ENCODE measurements at regions not wholly inside any gene's neighbourhood (a gene's known extent, or its start where the extent isn't known, plus 50 kb on each side); places are given as distances from the start of the nearest gene placed in this dataset.

GRCh38 chr4:38317041-38317674 is 346.8 kb upstream of the KLF3 start:
- ATAC-seq (ENCODE audit: low read depth): no peak
- Mint-ChIP-seq H3K4me3 (no peak overlapping the region), H3K4me1 (peaks cover 13% of the 10 kb centered on the region), H3K27ac (no peak overlapping the region), H3K27me3 (no peaks in the 10 kb centered on the region), H3K36me3 (no peaks in the 10 kb centered on the region), H3K9me3 (peaks cover under 1% of the 10 kb centered on the region)
- DNase-seq (ENCODE audit: low spot score in 2 of 2): no peak

GRCh38 chr4:38318737-38319455 is 345.1 kb upstream of the KLF3 start:
- peak; percentile 80 for ATAC-seq (ENCODE audit: low read depth)
- peak; percentile 30 to 37 for DNase-seq (ENCODE audit: low spot score in 2 of 2)
- peak overlapping the region; percentile 80 for H3K4me3 Mint-ChIP-seq
- H3K27me3 Mint-ChIP-seq: no peaks in the 10 kb centered on the region
- peaks cover 2% of the 10 kb centered on the region for H3K9me3 Mint-ChIP-seq
- H3K27ac Mint-ChIP-seq: peak overlapping the region; percentile 88
- peaks cover 13% of the 10 kb centered on the region for H3K4me1 Mint-ChIP-seq
- H3K36me3 Mint-ChIP-seq: no peaks in the 10 kb centered on the region

- Mint-ChIP-seq H3K27me3 (no peaks in the 10 kb centered on the region), H3K4me3 (peak overlapping the region; percentile 80), H3K36me3 (no peaks in the 10 kb centered on the region), H3K27ac (peak overlapping the region; percentile 88), H3K4me1 (peaks cover 11% of the 10 kb centered on the region), H3K9me3 (peaks cover 3% of the 10 kb centered on the region)
- peak; percentile 51 for ATAC-seq (ENCODE audit: low read depth)
- DNase-seq (ENCODE audit: low spot score in 2 of 2): peak; percentile 78 to 87
These were observed 344.3 kb upstream of the KLF3 start for GRCh38 chr4:38319456-38320342.

DNA sequence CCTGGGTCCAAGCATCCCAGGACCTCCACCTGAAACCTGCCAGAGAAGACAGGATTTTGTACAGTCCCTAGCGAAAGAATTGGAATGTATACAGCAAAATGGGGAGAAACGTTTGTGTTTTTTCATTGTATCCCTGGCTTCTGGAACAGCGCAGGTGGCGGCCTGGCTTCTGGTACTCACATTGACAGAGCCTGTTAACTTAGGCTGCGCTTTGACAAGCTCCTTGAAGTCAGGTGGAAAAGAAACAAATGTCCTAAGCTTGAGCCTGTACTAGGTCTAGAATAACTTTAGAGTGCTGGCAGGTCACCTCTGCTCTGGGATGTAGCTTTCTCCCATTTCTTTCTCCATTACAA is 343.7 kb upstream of the KLF3 start:
- Mint-ChIP-seq H3K36me3 (no peaks in the 10 kb centered on the region), H3K9me3 (peaks cover 3% of the 10 kb centered on the region), H3K27me3 (no peaks in the 10 kb centered on the region), H3K4me1 (peaks cover 11% of the 10 kb centered on the region), H3K4me3 (no peak overlapping the region), H3K27ac (peak overlapping the region; percentile 15)
- ATAC-seq (ENCODE audit: low read depth) (no peak), DNase-seq (ENCODE audit: low spot score in 2 of 2) (no peak)

DNA sequence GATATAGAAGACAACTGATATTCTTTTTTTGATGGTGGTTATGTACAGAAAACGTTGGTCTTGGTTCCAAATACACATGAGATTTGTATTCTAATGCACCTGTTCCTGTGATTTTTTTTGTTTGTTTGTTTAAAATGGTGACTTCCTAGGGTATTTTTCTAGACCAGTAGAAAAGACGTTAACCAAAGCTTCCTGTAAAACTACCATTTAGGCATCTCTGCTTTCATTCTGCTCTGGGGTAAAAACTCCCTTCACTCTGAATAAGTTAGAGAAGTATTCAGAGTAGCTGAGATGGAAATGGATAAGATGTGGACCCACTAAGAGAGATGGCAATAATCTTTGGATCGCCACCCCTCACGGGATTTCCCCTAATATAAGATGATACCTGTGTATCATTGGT is 343.2 kb upstream of the KLF3 start:
- peaks cover 11% of the 10 kb centered on the region for H3K4me1 Mint-ChIP-seq
- peak overlapping the region; percentile 15 for H3K27ac Mint-ChIP-seq
- no peak for ATAC-seq (ENCODE audit: low read depth)
- no peak for DNase-seq (ENCODE audit: low spot score in 2 of 2)
- no peaks in the 10 kb centered on the region for H3K36me3 Mint-ChIP-seq
- H3K9me3 Mint-ChIP-seq: peaks cover 3% of the 10 kb centered on the region
- no peaks in the 10 kb centered on the region for H3K27me3 Mint-ChIP-seq
- no peak overlapping the region for H3K4me3 Mint-ChIP-seq

GRCh38 chr4:38322714-38323113 is 341.3 kb upstream of the KLF3 start:
- no peaks in the 10 kb centered on the region for H3K27me3 Mint-ChIP-seq
- H3K9me3 Mint-ChIP-seq: peaks cover 5% of the 10 kb centered on the region
- no peak for ATAC-seq (ENCODE audit: low read depth)
- H3K4me1 Mint-ChIP-seq: peaks cover 11% of the 10 kb centered on the region
- no peak for DNase-seq (ENCODE audit: low spot score in 2 of 2)
- no peaks in the 10 kb centered on the region for H3K36me3 Mint-ChIP-seq
- H3K27ac Mint-ChIP-seq: no peak overlapping the region
- H3K4me3 Mint-ChIP-seq: no peak overlapping the region

GRCh38 chr4:38323141-38323641 is 340.8 kb upstream of the KLF3 start:
- Mint-ChIP-seq H3K4me1 (peaks cover 9% of the 10 kb centered on the region), H3K4me3 (no peak overlapping the region), H3K27me3 (no peaks in the 10 kb centered on the region), H3K9me3 (peaks cover 5% of the 10 kb centered on the region), H3K27ac (no peak overlapping the region), H3K36me3 (no peaks in the 10 kb centered on the region)
- ATAC-seq (ENCODE audit: low read depth) (no peak), DNase-seq (ENCODE audit: low spot score in 2 of 2) (no peak)

DNA sequence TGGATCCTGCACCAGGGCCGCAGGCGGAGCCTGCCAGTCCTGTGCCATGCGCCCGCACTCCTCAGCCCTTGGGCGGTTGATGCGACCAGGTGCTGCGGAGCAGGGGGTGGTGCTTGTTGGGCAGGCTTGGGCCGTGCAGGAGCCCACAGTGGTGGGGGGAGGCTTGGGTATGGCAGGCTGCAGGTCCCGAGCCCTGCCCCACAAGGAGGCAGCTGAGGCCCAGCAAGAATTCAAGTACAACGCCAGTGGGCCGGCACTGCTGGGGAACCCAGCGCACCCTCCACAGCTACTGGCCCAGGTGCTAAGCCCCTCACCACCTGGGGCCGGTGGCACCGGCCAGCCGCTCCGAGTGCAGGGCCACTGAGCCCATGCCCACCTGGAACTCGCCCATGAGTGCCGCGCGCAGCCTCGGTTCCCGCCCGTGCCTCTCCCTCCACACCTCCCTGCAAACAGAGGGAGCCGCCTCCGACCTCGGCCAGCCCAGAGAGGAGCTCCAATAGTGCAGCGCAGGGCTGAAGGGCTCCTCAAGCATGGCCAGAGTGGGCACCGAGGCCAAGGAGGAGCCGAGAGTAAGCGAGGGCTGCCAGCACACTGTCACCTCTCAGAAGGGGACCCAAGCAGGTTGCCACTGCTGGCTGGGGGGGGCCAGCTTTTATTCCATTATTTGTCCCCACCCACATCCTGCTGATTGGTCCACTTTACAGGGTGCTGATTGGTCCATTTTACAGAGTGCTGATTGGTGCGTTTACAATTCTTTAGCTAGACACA is 339.0 kb upstream of the KLF3 start:
- Mint-ChIP-seq H3K9me3 (peaks cover 5% of the 10 kb centered on the region), H3K27ac (no peak overlapping the region), H3K4me3 (no peak overlapping the region), H3K4me1 (peaks cover 6% of the 10 kb centered on the region), H3K27me3 (no peaks in the 10 kb centered on the region), H3K36me3 (no peaks in the 10 kb centered on the region)
- no peak for DNase-seq (ENCODE audit: low spot score in 2 of 2)
- ATAC-seq (ENCODE audit: low read depth): no peak

GRCh38 chr4:38325629-38325913 is 338.4 kb upstream of the KLF3 start:
- H3K4me3 Mint-ChIP-seq: no peak overlapping the region
- no peaks in the 10 kb centered on the region for H3K27me3 Mint-ChIP-seq
- peaks cover 6% of the 10 kb centered on the region for H3K4me1 Mint-ChIP-seq
- no peaks in the 10 kb centered on the region for H3K36me3 Mint-ChIP-seq
- peaks cover 5% of the 10 kb centered on the region for H3K9me3 Mint-ChIP-seq
- DNase-seq (ENCODE audit: low spot score in 2 of 2) (no peak), ATAC-seq (ENCODE audit: low read depth) (no peak)
- no peak overlapping the region for H3K27ac Mint-ChIP-seq

DNA sequence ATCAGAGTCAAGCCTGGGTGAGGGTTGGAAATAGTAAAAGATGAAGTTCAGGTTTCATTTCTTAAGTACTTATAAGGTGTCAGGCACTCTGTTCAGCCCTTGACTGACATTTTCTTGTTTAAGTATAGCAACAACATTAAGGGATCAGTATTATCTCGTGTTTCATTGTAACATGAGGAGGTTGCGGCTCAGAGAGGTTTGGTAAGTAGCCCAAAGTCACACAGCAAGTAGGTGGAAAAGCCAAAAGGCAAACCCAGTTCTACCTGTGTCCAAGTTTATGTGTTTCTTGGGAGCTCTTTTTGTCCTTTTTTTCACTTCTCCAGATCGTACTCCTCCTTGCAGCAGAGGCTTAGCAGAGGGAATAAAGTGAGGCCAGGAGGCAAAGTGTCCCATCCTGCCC is 337.5 kb upstream of the KLF3 start:
- H3K27ac Mint-ChIP-seq: no peak overlapping the region

GRCh38 chr4:38327174-38327573 is 336.8 kb upstream of the KLF3 start:
- DNase-seq (ENCODE audit: low spot score in 2 of 2): no peak
- no peak overlapping the region for H3K4me3 Mint-ChIP-seq
- H3K27ac Mint-ChIP-seq: no peak overlapping the region
- peaks cover 5% of the 10 kb centered on the region for H3K9me3 Mint-ChIP-seq
- peaks cover 6% of the 10 kb centered on the region for H3K4me1 Mint-ChIP-seq
- no peaks in the 10 kb centered on the region for H3K36me3 Mint-ChIP-seq
- no peak for ATAC-seq (ENCODE audit: low read depth)
- no peaks in the 10 kb centered on the region for H3K27me3 Mint-ChIP-seq

More for the DNA sequence above, 337.5 kb upstream of the KLF3 start:
- DNase-seq (ENCODE audit: low spot score in 2 of 2) (no peak), ATAC-seq (ENCODE audit: low read depth) (no peak)
- Mint-ChIP-seq H3K4me1 (peaks cover 6% of the 10 kb centered on the region), H3K27me3 (no peaks in the 10 kb centered on the region), H3K4me3 (no peak overlapping the region), H3K36me3 (no peaks in the 10 kb centered on the region), H3K9me3 (peaks cover 5% of the 10 kb centered on the region)

DNA sequence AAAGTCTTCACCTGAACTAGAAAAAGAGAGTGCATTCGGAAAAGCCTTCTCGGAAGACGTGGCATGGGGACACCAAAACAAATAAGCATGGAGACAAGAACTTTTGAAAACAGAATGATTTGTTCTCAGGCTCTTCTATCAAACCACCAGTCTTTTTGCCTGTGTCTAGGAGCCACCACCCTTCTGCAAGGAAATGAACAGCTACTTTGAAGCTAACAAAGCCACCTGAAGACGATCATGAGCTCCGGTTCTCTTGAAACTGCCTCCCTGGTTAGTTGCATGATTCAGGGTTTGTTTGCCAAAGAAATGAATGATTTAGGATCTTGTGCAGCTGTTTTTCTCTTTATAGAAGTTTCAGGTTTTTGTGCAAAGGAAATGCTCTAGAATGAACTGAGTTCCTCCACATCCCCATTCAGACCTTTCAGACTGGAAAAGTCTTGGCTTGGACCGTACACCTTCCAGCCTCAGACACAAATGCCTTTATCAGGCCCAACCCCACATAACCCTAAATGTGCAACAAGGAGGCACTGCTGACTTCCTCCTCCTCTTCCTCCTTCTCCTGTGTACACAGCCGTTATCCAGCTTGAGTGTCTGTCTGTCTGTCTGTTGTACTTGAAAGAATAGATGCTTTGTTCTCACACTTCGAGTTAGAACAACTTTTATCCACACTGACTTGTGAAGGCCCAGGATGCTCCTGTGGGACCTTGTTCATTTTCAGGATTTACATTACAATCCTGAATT is 334.8 kb upstream of the KLF3 start:
- H3K9me3 Mint-ChIP-seq: peaks cover 2% of the 10 kb centered on the region
- H3K27me3 Mint-ChIP-seq: no peaks in the 10 kb centered on the region
- H3K4me1 Mint-ChIP-seq: peaks cover 6% of the 10 kb centered on the region
- no peaks in the 10 kb centered on the region for H3K36me3 Mint-ChIP-seq
- peak overlapping the region; percentile 39 for H3K27ac Mint-ChIP-seq
- no peak for DNase-seq (ENCODE audit: low spot score in 2 of 2)
- H3K4me3 Mint-ChIP-seq: no peak overlapping the region
- ATAC-seq (ENCODE audit: low read depth): no peak

DNA sequence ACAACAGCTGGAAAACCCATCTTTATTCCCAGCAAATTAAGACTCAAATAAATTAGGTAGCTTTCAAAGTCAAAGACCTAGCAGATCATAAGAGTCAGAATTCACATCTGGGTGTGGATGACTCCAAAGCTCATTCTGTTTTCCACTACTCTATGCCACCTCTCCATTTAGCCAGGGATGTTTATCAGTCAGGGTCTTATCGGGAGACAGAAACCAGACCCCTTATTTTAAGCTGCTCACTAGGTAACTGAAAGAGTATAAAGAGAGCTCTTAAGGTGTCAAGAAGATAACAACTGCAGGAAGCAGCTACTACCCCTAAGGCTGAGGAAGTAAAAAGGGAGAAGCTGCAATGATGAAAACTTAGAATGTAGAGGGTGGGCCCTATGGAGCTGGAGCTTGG is 333.7 kb upstream of the KLF3 start:
- Mint-ChIP-seq H3K9me3 (peaks cover 2% of the 10 kb centered on the region), H3K36me3 (no peaks in the 10 kb centered on the region), H3K4me1 (peaks cover 8% of the 10 kb centered on the region), H3K4me3 (no peak overlapping the region), H3K27ac (no peak overlapping the region), H3K27me3 (peaks cover 7% of the 10 kb centered on the region)
- DNase-seq (ENCODE audit: low spot score in 2 of 2) (no peak), ATAC-seq (ENCODE audit: low read depth) (no peak)
